Renal cortical epithelial cell (primary cell): ENCODE measurements at regions not wholly inside any gene's neighbourhood (a gene's known extent, or its start where the extent isn't known, plus 50 kb on each side); places are given as distances from the start of the nearest gene placed in this dataset.

Experiments used
- DNase-seq: peaks from one replicate; pipeline ENCODE4 v3.0.0-alpha.2; 2011; ENCODE audit warnings: low read depth

- DNase-seq, result peak; percentile 4
Measured at GRCh38 chr5:64437496-64437895, 68.3 kb upstream of the RGS7BP start.

- DNase-seq, result no peak
Measured at GRCh38 chr5:64451551-64451950, 54.3 kb upstream of the RGS7BP start.

GRCh38 chr5:64453405-64453804 is 52.4 kb upstream of the RGS7BP start:
- no peak for DNase-seq
